Spinal cord (tissue), 9 donors: ENCODE measurements at regions not wholly inside any gene's neighbourhood (a gene's known extent, or its start where the extent isn't known, plus 50 kb on each side); places are given as distances from the start of the nearest gene placed in this dataset.

Experiments
- DNase-seq, 6 donors: peaks; one replicate each; pipeline versions ENCODE4 v3.0.0 to v3.0.0-alpha.2; 2013 to 2015; ENCODE audit warnings: low spot score in 6 of 6, low read depth in 4 of 6
- H3K27ac ChIP-seq: one replicate; pipeline ENCODE4 v1.5.1; 2013; ENCODE audit warnings: low read depth, low read length, control low read depth
- H3K27me3 ChIP-seq: one replicate; pipeline ENCODE4 v1.6.1; 2013; ENCODE audit warnings: low read length; ENCODE audit not compliant: control insufficient read depth, insufficient read depth
- H3K36me3 ChIP-seq: one replicate; pipeline ENCODE4 v1.6.1; 2013; ENCODE audit warnings: low read length; ENCODE audit not compliant: control insufficient read depth, insufficient read depth
- H3K4me1 ChIP-seq: one replicate; pipeline ENCODE4 v1.6.1; 2013; ENCODE audit warnings: low read length; ENCODE audit not compliant: control insufficient read depth, insufficient read depth
- H3K4me3 ChIP-seq: one replicate; pipeline ENCODE4 v1.5.1; 2013; ENCODE audit warnings: low read depth, low read length, control low read depth
- H3K9me3 ChIP-seq: one replicate; pipeline ENCODE4 v1.6.1; 2013; ENCODE audit warnings: low read length; ENCODE audit not compliant: control insufficient read depth, insufficient read depth
- WGBS: methylation state at CpG from one replicate; pipeline ENCODE4 v1.1.5; 2013; ENCODE audit warnings: missing lambda C conversion rate; ENCODE audit not compliant: insufficient coverage; 5-methylcytosine and 5-hydroxymethylcytosine counted together
- donor health status: healthy.

DNA sequence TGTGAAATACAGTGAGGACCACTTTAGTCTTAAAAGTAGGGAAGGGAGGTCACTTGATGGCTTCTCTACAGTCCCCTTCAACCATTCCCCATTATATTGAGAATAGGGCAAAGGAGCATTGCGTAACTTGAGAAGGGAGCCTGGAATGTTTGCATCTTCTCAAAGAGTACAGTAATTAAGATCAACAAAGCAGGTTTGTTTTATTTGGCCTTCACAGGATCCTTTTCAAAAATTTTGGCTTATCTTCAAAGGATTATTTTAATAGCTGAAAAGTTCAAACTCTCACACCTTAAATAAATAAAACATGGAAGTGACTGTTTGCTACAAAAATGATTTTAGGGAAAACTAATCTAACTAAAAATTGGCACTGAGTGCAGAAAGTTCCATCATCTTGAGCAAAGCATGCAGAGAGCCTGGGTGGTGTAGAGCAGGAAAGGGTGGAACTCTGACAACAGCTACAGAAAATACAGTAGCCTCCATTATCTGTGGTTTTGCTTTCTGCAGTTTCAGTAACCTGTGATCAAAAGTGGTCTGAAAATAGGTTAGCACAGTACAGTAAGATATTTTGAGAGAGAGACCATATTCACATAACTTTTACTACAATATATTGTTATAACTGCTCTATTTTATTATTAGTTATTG, 214.0 kb downstream of the MDFIC start:
- no CpG with 5 or more reads among the region's 1 CpG for WGBS
- Histone ChIP-seq H3K36me3 (no peaks in the 10 kb centered on the region), H3K27ac (no peak overlapping the region), H3K4me1 (no peaks in the 10 kb centered on the region), H3K4me3 (no peak overlapping the region), H3K27me3 (no peaks in the 10 kb centered on the region), H3K9me3 (no peaks in the 10 kb centered on the region)
- peak in 1 of 6 donors; percentile 13 for DNase-seq

DNA sequence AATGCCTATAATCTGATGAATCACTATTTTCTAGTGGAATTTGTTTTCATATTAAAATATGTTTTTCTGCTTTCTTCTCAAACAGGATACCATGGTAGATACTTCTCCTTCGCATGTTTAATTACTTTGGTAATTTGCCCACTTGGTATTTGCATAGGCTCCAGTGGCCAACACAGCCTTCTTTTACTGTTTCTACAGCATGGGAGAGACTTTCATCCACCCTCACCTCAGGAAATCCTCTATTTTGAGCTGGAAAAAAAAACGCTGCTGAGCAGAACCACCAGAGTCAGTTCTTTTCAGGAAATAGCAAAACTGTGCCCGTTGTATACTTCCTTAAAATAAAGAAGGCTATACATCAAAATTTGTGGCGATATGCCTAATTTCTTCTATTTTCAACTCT, 213.3 kb downstream of the MDFIC start:
- Histone ChIP-seq H3K4me1 (no peaks in the 10 kb centered on the region), H3K27ac (no peak overlapping the region), H3K4me3 (no peak overlapping the region), H3K27me3 (no peaks in the 10 kb centered on the region), H3K9me3 (no peaks in the 10 kb centered on the region), H3K36me3 (no peaks in the 10 kb centered on the region)
- peak in 1 of 6 donors; percentile 32 for DNase-seq
- WGBS: no CpG with 5 or more reads among the region's 4 CpGs

DNA sequence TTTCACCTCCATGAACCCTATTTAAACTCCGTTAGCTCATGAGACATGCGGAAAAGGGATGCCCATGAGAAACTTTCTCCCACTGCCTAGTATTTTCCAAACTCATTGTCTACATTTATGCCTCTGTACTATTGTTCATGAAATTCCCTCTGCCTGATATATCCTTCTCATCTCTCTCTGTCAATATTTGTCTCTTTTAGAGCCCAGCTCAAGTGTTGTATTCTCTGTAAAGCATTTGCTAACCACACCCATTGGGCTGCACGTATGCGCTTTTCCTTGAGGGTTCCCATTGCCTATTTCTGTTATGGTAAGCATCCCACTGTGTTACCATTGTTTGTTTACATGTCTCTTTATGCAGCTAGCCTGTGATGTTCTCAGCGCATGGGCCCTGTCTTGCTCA, 211.4 kb downstream of the MDFIC start:
- WGBS: 92% methylated on average over 5 of the region's 5 CpGs
- Histone ChIP-seq H3K9me3 (no peaks in the 10 kb centered on the region), H3K27ac (no peak overlapping the region), H3K4me1 (no peaks in the 10 kb centered on the region), H3K36me3 (no peaks in the 10 kb centered on the region), H3K4me3 (no peak overlapping the region), H3K27me3 (no peaks in the 10 kb centered on the region)
- no peak for DNase-seq

DNA sequence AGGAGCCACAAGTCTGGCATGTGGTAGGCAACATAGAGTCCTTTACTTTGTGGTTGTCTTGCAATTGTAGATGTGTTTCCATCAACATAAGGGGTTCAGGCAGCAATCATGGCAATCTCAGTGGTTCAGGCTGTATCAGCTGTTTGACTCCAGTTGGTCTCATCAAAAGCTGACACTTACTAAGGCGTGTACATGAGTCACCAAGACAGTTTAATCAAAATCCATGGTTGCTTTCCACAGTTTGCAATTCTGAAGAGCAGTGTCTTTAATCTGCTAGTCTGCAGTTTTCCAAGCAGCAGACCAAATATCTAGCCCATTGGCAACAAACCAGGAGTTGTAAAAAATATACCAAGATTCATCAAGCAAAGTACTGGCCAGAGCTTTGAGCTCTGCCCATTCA, 210.2 kb downstream of the MDFIC start:
- WGBS: 100% methylated on average over 1 of the region's 1 CpG
- H3K4me3 ChIP-seq: no peak overlapping the region
- H3K4me1 ChIP-seq: no peaks in the 10 kb centered on the region
- DNase-seq: no peak
- no peaks in the 10 kb centered on the region for H3K36me3 ChIP-seq
- no peaks in the 10 kb centered on the region for H3K9me3 ChIP-seq
- H3K27ac ChIP-seq: no peak overlapping the region
- H3K27me3 ChIP-seq: no peaks in the 10 kb centered on the region

DNA sequence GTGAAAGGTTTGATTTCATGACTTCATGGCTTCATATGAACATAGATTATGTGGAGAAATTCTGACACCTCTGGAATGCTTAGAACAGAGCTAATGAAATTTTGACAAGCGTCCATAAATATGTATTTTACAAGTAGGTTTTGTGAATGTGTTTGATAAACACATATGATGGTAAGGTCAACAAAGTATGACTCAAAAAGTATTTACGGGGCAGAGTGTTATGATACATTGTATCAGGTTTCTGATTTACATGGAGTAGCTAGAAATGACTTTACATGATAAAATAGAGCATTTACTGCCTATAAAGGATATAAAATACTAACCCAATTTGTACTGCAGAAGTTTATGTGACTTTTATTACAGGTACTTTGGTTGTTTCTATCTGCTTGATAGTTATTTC, 206.3 kb downstream of the MDFIC start:
- WGBS: 100% methylated on average over 1 of the region's 2 CpGs
- no peaks in the 10 kb centered on the region for H3K36me3 ChIP-seq
- no peak for DNase-seq

DNA sequence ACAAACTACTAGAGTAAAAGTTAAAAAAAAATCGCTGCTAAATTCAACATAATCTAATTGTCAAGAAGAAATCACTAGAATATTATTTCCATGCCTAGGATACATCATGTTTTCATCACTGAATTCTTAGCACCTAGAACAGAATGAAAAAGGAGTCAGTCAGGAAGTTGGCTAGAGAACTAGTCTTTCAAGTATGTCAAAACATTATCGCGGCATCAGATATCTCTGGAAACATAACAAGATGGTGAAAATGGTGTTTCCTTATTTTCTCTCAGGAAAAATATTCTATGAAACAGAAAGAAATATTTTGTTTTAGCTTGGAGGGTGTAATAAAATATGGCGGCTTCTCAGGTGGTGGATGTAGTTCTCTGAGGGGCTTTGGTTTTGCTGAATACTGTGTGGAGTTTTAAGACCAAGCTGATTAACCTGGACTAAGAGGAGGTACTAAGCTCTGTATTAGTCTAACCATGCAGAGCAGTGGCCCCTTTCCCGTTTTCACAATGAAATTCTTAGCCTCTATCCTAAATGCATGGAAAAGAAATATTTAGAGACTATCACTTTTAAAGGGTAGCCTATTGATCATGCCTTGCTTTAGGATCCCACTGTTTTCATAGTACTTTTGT, 205.6 kb downstream of the MDFIC start:
- no peak overlapping the region for H3K4me3 ChIP-seq
- 100% methylated on average over 2 of the region's 5 CpGs for WGBS
- H3K27me3 ChIP-seq: no peaks in the 10 kb centered on the region
- no peaks in the 10 kb centered on the region for H3K4me1 ChIP-seq
- no peaks in the 10 kb centered on the region for H3K36me3 ChIP-seq
- no peaks in the 10 kb centered on the region for H3K9me3 ChIP-seq
- peak in 1 of 6 donors; percentile 24 for DNase-seq
- H3K27ac ChIP-seq: no peak overlapping the region

More for the DNA sequence above, 206.3 kb downstream of the MDFIC start:
- Histone ChIP-seq H3K4me1 (no peaks in the 10 kb centered on the region), H3K9me3 (no peaks in the 10 kb centered on the region), H3K27me3 (no peaks in the 10 kb centered on the region), H3K4me3 (no peak overlapping the region), H3K27ac (no peak overlapping the region)

DNA sequence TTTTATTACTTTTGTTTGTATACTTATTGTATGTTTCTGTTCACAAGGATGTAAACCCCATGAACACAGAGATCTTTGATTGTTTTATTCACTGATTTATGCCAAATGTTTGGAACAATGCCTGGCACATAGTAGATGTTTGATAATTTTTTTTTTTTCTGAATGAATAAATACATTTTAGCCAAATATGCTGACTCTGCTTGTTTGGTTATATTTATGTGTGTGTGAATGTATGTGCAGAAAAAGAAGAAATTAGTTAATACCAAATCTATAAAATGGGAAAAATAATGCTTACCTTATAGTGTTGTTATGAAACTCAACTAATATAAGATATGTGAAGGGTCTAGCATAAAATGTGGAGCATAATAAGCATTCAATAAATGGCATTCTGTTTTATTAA, 203.9 kb downstream of the MDFIC start:
- DNase-seq: no peak
- Histone ChIP-seq H3K9me3 (no peaks in the 10 kb centered on the region), H3K27me3 (no peaks in the 10 kb centered on the region), H3K4me3 (no peak overlapping the region), H3K27ac (no peak overlapping the region), H3K4me1 (no peaks in the 10 kb centered on the region), H3K36me3 (no peaks in the 10 kb centered on the region)

DNA sequence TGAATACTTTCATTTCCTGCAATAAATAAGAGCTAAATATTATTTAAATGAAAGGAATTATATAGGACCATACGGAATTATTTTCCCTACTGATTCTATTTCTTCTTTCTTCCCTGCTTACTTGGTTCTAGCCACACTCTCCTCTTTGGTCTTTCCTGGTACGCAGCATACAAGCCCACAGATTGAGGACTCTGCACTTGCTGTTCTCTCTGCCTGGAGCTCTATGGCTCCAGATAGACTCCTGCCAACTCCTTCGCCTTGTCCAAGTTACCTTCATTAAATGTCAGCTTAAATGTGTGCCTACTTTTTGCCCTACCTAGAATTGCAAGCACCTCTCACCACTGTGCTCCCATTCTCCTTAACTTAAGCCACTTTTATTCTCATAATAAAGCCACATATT, 203.4 kb downstream of the MDFIC start:
- WGBS: 100% methylated on average over 3 of the region's 3 CpGs
- DNase-seq: no peak
- Histone ChIP-seq H3K27me3 (no peaks in the 10 kb centered on the region), H3K4me3 (no peak overlapping the region), H3K9me3 (no peaks in the 10 kb centered on the region), H3K36me3 (no peaks in the 10 kb centered on the region), H3K27ac (no peak overlapping the region), H3K4me1 (no peaks in the 10 kb centered on the region)

DNA sequence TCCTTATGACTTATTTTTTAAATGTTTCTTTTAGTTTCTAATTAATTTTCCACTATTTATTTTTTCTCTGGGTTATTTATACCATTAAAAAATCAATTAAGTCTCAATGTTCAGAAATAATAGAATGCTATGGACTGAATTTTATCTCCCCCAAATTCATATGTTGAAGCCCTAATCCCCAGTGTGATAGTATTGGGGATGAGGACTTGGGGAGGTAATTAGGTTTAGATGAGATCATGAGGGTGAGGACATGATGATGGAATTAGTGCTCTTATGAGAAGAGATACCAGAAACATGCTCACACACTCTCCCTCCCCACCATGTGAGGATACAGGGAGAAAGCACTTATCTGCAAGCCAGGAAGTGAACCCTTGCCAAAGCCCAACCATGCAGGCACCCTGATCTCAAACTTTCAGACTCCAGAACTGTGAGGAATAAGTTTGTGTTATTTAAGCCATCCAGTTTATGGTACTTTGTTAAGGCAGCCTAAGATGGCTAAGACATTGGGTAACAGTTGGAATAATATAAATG, 202.6 kb downstream of the MDFIC start:
- no peak overlapping the region for H3K4me3 ChIP-seq
- no peak overlapping the region for H3K27ac ChIP-seq
- H3K27me3 ChIP-seq: no peaks in the 10 kb centered on the region
- no peak for DNase-seq
- no peaks in the 10 kb centered on the region for H3K36me3 ChIP-seq
- H3K9me3 ChIP-seq: no peaks in the 10 kb centered on the region
- no peaks in the 10 kb centered on the region for H3K4me1 ChIP-seq

DNA sequence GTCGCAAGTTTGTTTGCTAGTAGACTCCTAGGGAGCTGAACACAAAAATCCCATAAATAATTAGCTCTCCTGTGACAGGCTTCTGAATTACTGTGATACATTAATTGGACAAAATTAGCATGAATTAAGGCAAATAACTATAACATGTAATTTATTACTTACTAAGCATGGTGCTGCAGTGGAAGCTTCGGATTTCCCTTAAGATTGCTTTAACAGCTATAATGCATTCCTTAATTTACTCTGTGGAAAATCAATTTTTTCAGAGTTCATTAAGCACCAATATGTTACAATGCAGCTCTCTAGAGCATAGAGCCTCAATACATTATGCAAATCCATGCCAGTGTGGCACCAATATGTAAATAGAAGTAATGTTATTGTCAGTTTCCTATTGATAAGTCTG, 201.5 kb downstream of the MDFIC start:
- Histone ChIP-seq H3K36me3 (no peaks in the 10 kb centered on the region), H3K4me3 (no peak overlapping the region), H3K9me3 (no peaks in the 10 kb centered on the region), H3K4me1 (no peaks in the 10 kb centered on the region), H3K27me3 (no peaks in the 10 kb centered on the region), H3K27ac (no peak overlapping the region)
- DNase-seq: peak in 1 of 6 donors; percentile 70
- no CpG with 5 or more reads among the region's 2 CpGs for WGBS
